GM23248 (cell line): ENCODE measurements at regions not wholly inside any gene's neighbourhood (a gene's known extent, or its start where the extent isn't known, plus 50 kb on each side); places are given as distances from the start of the nearest gene placed in this dataset.

Source experiments
- DNase-seq: peaks from one replicate; pipeline ENCODE4 v3.0.0-alpha.2; 2015
- H2AFZ ChIP-seq: fragments of 200-600 bp; sonication (generic); 2 replicates; pipeline ENCODE4 v1.6.1; 2016; ENCODE audit warnings: antibody characterized with exemption
- H3F3A ChIP-seq: fragments of 200-600 bp; sonication (generic); 2 replicates; pipeline ENCODE4 v1.6.1; 2016; ENCODE audit warnings: mild to moderate bottlenecking, antibody characterized with exemption, mixed run types; ENCODE audit not compliant: insufficient read depth
- H3K27ac ChIP-seq: fragments of 200-600 bp; sonication (generic); 2 replicates; pipeline ENCODE4 v1.5.1; 2016; ENCODE audit warnings: mild to moderate bottlenecking
- H3K27me3 ChIP-seq: fragments of 200-600 bp; sonication (generic); replicated peaks from 2 replicates; pipeline ENCODE4 v1.6.1; 2016; ENCODE audit warnings: mild to moderate bottlenecking; ENCODE audit not compliant: insufficient read depth
- H3K36me3 ChIP-seq: fragments of 200-600 bp; sonication (generic); 2 replicates; pipeline ENCODE4 v1.6.1; 2016; ENCODE audit warnings: low read depth, mild to moderate bottlenecking
- H3K4me1 ChIP-seq: fragments of 200-600 bp; sonication (generic); 2 replicates; pipeline ENCODE4 v1.6.1; 2016; ENCODE audit warnings: mild to moderate bottlenecking; ENCODE audit not compliant: insufficient read depth
- H3K4me2 ChIP-seq: fragments of 200-600 bp; sonication (generic); one replicate; pipeline ENCODE4 v1.6.1; 2016; ENCODE audit warnings: mild to moderate bottlenecking; ENCODE audit not compliant: unreplicated experiment
- H3K4me3 ChIP-seq: fragments of 200-600 bp; sonication (generic); 2 replicates; pipeline ENCODE4 v1.5.1; 2016; ENCODE audit warnings: mild to moderate bottlenecking
- H3K79me2 ChIP-seq: fragments of 200-600 bp; sonication (generic); 2 replicates; pipeline ENCODE4 v1.6.1; 2016; ENCODE audit warnings: mild to moderate bottlenecking; ENCODE audit not compliant: insufficient read depth
- H3K9ac ChIP-seq: fragments of 200-600 bp; sonication (generic); 2 replicates; pipeline ENCODE4 v1.6.1; 2016; ENCODE audit warnings: mild to moderate bottlenecking
- H3K9me2 ChIP-seq: fragments of 200-600 bp; sonication (generic); 2 replicates; pipeline ENCODE4 v1.6.1; 2016; ENCODE audit warnings: mixed run types, mild to moderate bottlenecking, moderate library complexity; ENCODE audit not compliant: insufficient read depth
- H3K9me3 ChIP-seq: fragments of 200-600 bp; sonication (generic); one replicate; pipeline ENCODE4 v1.6.1; 2017; ENCODE audit warnings: low read depth
- H4K20me1 ChIP-seq: fragments of 200-600 bp; sonication (generic); 2 replicates; pipeline ENCODE4 v1.6.0; 2016; ENCODE audit not compliant: insufficient read depth
- EZH2 ChIP-seq: fragments of 200-600 bp; sonication (generic); IDR thresholded peaks from 2 replicates; pipeline ENCODE4 v1.6.1; 2018; ENCODE audit warnings: antibody characterized with exemption, mild to moderate bottlenecking; ENCODE audit not compliant: insufficient read depth, poor library complexity, severe bottlenecking
- EZH2phosphoT487 ChIP-seq: fragments of 200-600 bp; sonication (generic); IDR thresholded peaks from 2 replicates; pipeline ENCODE4 v1.6.1; 2018; ENCODE audit warnings: antibody characterized with exemption, moderate library complexity, mild to moderate bottlenecking, low read depth; ENCODE audit not compliant: insufficient read depth
- WGBS, 2 experiments: methylation state at CpG; one replicate each; pipeline ENCODE4 v1.1.6; 2015 to 2017; ENCODE audit warnings: low lambda C conversion rate in 2 of 2, low coverage in 1 of 2; ENCODE audit errors: missing lambda C conversion rate in 2 of 2; 5-methylcytosine and 5-hydroxymethylcytosine counted together
- in situ Hi-C: fragments of 300-500 bp; cut with MboI; formaldehyde crosslinking; loops from 2 replicates; pipeline ENCODE4 v1.15.0; 2020

DNA sequence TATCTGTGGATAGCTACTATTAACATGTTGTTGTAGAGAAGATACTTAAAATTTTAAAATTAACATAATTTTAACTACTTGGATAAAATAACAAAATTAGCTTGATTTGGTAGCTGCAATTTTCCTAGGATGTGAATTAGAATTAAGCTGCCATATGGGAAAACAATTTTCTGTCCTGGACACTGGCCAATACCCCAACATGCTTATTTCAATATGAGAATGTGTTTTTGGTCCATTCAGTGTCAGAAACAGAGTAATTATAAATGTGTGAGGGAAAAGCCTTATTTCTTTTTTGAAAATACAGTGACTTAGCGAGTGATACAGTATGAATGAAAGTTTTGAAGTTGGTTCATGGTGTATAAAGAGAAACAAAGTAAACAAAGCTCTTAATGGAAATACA lies 948.3 kb upstream of the GYPC start:
- Histone ChIP-seq H4K20me1 (no peaks in the 10 kb centered on the region), H3F3A (no peaks in the 10 kb centered on the region), H3K27ac (no peak overlapping the region), H3K4me2 (no peak overlapping the region), H3K36me3 (no peaks in the 10 kb centered on the region), H3K9me2 (no peaks in the 10 kb centered on the region), H3K4me3 (no peak overlapping the region), H3K27me3 (no peaks in the 10 kb centered on the region), H3K9me3 (no peaks in the 10 kb centered on the region), H3K4me1 (no peaks in the 10 kb centered on the region), H2AFZ (no peak overlapping the region), H3K9ac (no peak overlapping the region), H3K79me2 (no peaks in the 10 kb centered on the region)
- in situ Hi-C loops = no loop called here
- WGBS, 2 experiments = 9 to 13% methylated on average over 1 of the region's 1 CpG
- DNase-seq = no peak
- no peak for TF ChIP-seq EZH2phosphoT487
- TF ChIP-seq EZH2 = no peak

- H4K20me1 ChIP-seq = no peaks in the 10 kb centered on the region
- H3K79me2 ChIP-seq = no peaks in the 10 kb centered on the region
- no peaks in the 10 kb centered on the region for H3K27me3 ChIP-seq
- in situ Hi-C loops = no loop called here
- H3K36me3 ChIP-seq = no peaks in the 10 kb centered on the region
- H3F3A ChIP-seq = no peaks in the 10 kb centered on the region
- no peak overlapping the region for H3K4me3 ChIP-seq
- H3K9ac ChIP-seq = no peak overlapping the region
- no peak for DNase-seq
- 14 to 18% methylated on average over 6 of the region's 6 CpGs for WGBS, 2 experiments
- H3K27ac ChIP-seq = no peak overlapping the region
- no peaks in the 10 kb centered on the region for H3K9me2 ChIP-seq
- H3K9me3 ChIP-seq = no peaks in the 10 kb centered on the region
- no peak overlapping the region for H2AFZ ChIP-seq
- H3K4me1 ChIP-seq = no peaks in the 10 kb centered on the region
- no peak overlapping the region for H3K4me2 ChIP-seq
- TF ChIP-seq EZH2phosphoT487 (no peak), EZH2 (no peak)
Observed at GRCh38 chr2:125710561-125710960, 945.4 kb upstream of the GYPC start.

GRCh38 chr2:125711075-125711474 lies 944.9 kb upstream of the GYPC start:
- H3K9me3 ChIP-seq = no peaks in the 10 kb centered on the region
- no peaks in the 10 kb centered on the region for H3K9me2 ChIP-seq
- DNase-seq = no peak
- H3K4me2 ChIP-seq = no peak overlapping the region
- H4K20me1 ChIP-seq = no peaks in the 10 kb centered on the region
- 13 to 14% methylated on average over 1 of the region's 1 CpG for WGBS, 2 experiments
- no peak overlapping the region for H3K4me3 ChIP-seq
- H3K4me1 ChIP-seq = no peaks in the 10 kb centered on the region
- no peaks in the 10 kb centered on the region for H3K79me2 ChIP-seq
- H3K27ac ChIP-seq = no peak overlapping the region
- no peaks in the 10 kb centered on the region for H3K27me3 ChIP-seq
- in situ Hi-C loops = no loop called here
- no peak overlapping the region for H2AFZ ChIP-seq
- no peak overlapping the region for H3K9ac ChIP-seq
- TF ChIP-seq EZH2 = no peak
- TF ChIP-seq EZH2phosphoT487 = no peak
- no peaks in the 10 kb centered on the region for H3K36me3 ChIP-seq
- H3F3A ChIP-seq = no peaks in the 10 kb centered on the region

DNA sequence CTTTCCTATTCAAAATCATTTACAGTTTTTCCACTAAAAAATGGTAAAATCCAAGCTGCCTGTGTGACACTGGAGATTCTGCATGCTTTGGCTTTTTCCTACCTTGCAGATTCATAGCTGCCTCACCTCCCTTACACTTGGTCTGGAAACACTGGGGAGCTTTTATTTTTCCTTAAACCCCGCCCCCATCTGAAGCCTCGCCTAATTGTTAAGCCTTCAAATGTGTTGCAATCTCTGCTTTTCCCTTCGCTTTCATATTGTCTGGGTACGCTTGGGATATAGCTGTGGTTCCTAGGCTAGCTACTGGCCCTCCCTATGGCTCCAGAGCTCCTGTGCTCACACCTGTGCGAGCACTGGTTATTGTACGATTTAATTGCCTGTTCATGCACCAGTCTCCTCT lies 942.4 kb upstream of the GYPC start:
- TF ChIP-seq EZH2 = no peak
- no peak for TF ChIP-seq EZH2phosphoT487
- Histone ChIP-seq H3K9me3 (no peaks in the 10 kb centered on the region), H3F3A (no peaks in the 10 kb centered on the region), H3K27me3 (no peaks in the 10 kb centered on the region), H4K20me1 (no peaks in the 10 kb centered on the region), H3K4me1 (no peaks in the 10 kb centered on the region), H3K36me3 (no peaks in the 10 kb centered on the region), H2AFZ (no peak overlapping the region), H3K9ac (no peak overlapping the region), H3K79me2 (no peaks in the 10 kb centered on the region), H3K27ac (no peak overlapping the region), H3K4me3 (no peak overlapping the region), H3K4me2 (no peak overlapping the region), H3K9me2 (no peaks in the 10 kb centered on the region)
- no peak for DNase-seq
- WGBS, 2 experiments = 39 to 42% methylated on average over 6 of the region's 6 CpGs
- in situ Hi-C loops = no loop called here

- H3K36me3 ChIP-seq = no peaks in the 10 kb centered on the region
- H3K9me2 ChIP-seq = no peaks in the 10 kb centered on the region
- H3K79me2 ChIP-seq = no peaks in the 10 kb centered on the region
- no peaks in the 10 kb centered on the region for H3K9me3 ChIP-seq
- H2AFZ ChIP-seq = no peak overlapping the region
- no peak for DNase-seq
- in situ Hi-C loops = no loop called here
- H3K27ac ChIP-seq = no peak overlapping the region
- H3K4me1 ChIP-seq = no peaks in the 10 kb centered on the region
- TF ChIP-seq EZH2 (no peak), EZH2phosphoT487 (no peak)
- 40 to 44% methylated on average over 14 of the region's 14 CpGs for WGBS, 2 experiments
- no peaks in the 10 kb centered on the region for H3K27me3 ChIP-seq
- H3K9ac ChIP-seq = no peak overlapping the region
- H4K20me1 ChIP-seq = no peaks in the 10 kb centered on the region
- H3K4me3 ChIP-seq = no peak overlapping the region
- no peak overlapping the region for H3K4me2 ChIP-seq
- H3F3A ChIP-seq = no peaks in the 10 kb centered on the region
Observed at GRCh38 chr2:125721072-125721721, 934.8 kb upstream of the GYPC start.
